GM23338 (cell line): ENCODE measurements at regions not wholly inside any gene's neighbourhood (a gene's known extent, or its start where the extent isn't known, plus 50 kb on each side); places are given as distances from the start of the nearest gene placed in this dataset.

ENCODE experiments used
- ATAC-seq: fragments of 200-7000 bp; cut with Tn5 transposase; 3 replicates; pipeline ENCODE4 v1.9.1; 2020
- DNase-seq: peaks from one replicate; pipeline ENCODE4 v3.0.0-alpha.2; 2015; ENCODE audit warnings: low spot score
- H2AFZ ChIP-seq: fragments of 200-600 bp; sonication (generic); 2 replicates; pipeline ENCODE4 v1.8.0; 2016; ENCODE audit warnings: antibody characterized with exemption, mild to moderate bottlenecking, moderate library complexity
- H3F3A ChIP-seq: fragments of 200-600 bp; sonication (generic); replicated peaks from 2 replicates; pipeline ENCODE4 v1.8.0; 2017; ENCODE audit warnings: antibody characterized with exemption, mixed run types, low read depth
- H3K27ac ChIP-seq: fragments of 200-600 bp; sonication (generic); 2 replicates; pipeline ENCODE4 v1.6.1; 2016; ENCODE audit warnings: low read depth
- H3K27me3 ChIP-seq: fragments of 200-600 bp; sonication (generic); 2 replicates; pipeline ENCODE4 v1.8.0; 2016; ENCODE audit warnings: mild to moderate bottlenecking, mixed run types, moderate library complexity; ENCODE audit not compliant: insufficient read depth
- H3K36me3 ChIP-seq: fragments of 200-600 bp; sonication (generic); 2 replicates; pipeline ENCODE4 v1.8.0; 2016; ENCODE audit warnings: mild to moderate bottlenecking; ENCODE audit not compliant: insufficient read depth
- H3K4me1 ChIP-seq: fragments of 200-600 bp; sonication (generic); 2 replicates; pipeline ENCODE4 v1.8.0; 2016; ENCODE audit warnings: mild to moderate bottlenecking, moderate library complexity; ENCODE audit not compliant: insufficient read depth
- H3K4me2 ChIP-seq: fragments of 200-600 bp; sonication (generic); 2 replicates; pipeline ENCODE4 v1.7.1; 2017; ENCODE audit warnings: mixed run types
- H3K4me3 ChIP-seq: fragments of 200-600 bp; sonication (generic); 2 replicates; pipeline ENCODE4 v1.6.1; 2016; ENCODE audit warnings: mixed run types
- H3K79me2 ChIP-seq: fragments of 200-600 bp; sonication (generic); replicated peaks from 2 replicates; pipeline ENCODE4 v1.8.0; 2017; ENCODE audit warnings: mild to moderate bottlenecking; ENCODE audit not compliant: insufficient read depth
- H3K9me2 ChIP-seq: fragments of 200-600 bp; sonication (generic); 2 replicates; pipeline ENCODE4 v1.8.0; 2017; ENCODE audit not compliant: insufficient read depth
- H4K20me1 ChIP-seq: fragments of 200-600 bp; sonication (generic); replicated peaks from 2 replicates; pipeline ENCODE4 v1.8.0; 2017; ENCODE audit warnings: mild to moderate bottlenecking; ENCODE audit not compliant: insufficient read depth
- H3K27ac Mint-ChIP-seq: 2 replicates; pipeline ENCODE4 v1.8.0; 2020; ENCODE audit warnings: inconsistent platforms, mild to moderate bottlenecking, moderate library complexity, mixed read lengths
- H3K27me3 Mint-ChIP-seq: 3 replicates; pipeline ENCODE4 v1.8.0; 2022; ENCODE audit warnings: low read depth, mild to moderate bottlenecking, moderate library complexity, mixed read lengths, inconsistent platforms; ENCODE audit not compliant: insufficient read depth, poor library complexity
- H3K36me3 Mint-ChIP-seq: 3 replicates; pipeline ENCODE4 v1.8.0; 2021; ENCODE audit warnings: low read depth, mild to moderate bottlenecking, inconsistent platforms, moderate library complexity, mixed read lengths
- H3K4me1 Mint-ChIP-seq: 3 replicates; pipeline ENCODE4 v1.8.0; 2020; ENCODE audit warnings: mild to moderate bottlenecking, inconsistent platforms, mixed read lengths
- H3K4me3 Mint-ChIP-seq: 3 replicates; pipeline ENCODE4 v1.8.0; 2021; ENCODE audit warnings: moderate library complexity, mild to moderate bottlenecking, inconsistent platforms, mixed read lengths
- H3K9me3 Mint-ChIP-seq: 3 replicates; pipeline ENCODE4 v1.8.0; 2020; ENCODE audit warnings: moderate library complexity, mild to moderate bottlenecking, inconsistent platforms, mixed read lengths
- CREB1 ChIP-seq: fragments of 250-450 bp; sonication (Bioruptor Pico); IDR thresholded peaks from 2 replicates; pipeline ENCODE4 v1.5.0; 2020; ENCODE audit warnings: low read depth, mild to moderate bottlenecking, moderate library complexity
- EZH2phosphoT487 ChIP-seq: fragments of 200-600 bp; sonication (generic); IDR thresholded peaks from one replicate; pipeline ENCODE4 v1.8.1; 2018; ENCODE audit warnings: antibody characterized with exemption; ENCODE audit not compliant: unreplicated experiment
- JUNB ChIP-seq: IDR thresholded peaks from one replicate; pipeline ENCODE4 v1.6.1; 2016; ENCODE audit warnings: antibody characterized with exemption; ENCODE audit not compliant: unreplicated experiment
- NANOG ChIP-seq: IDR thresholded peaks from 2 replicates; pipeline ENCODE4 v1.6.1; 2016; ENCODE audit warnings: antibody characterized with exemption, borderline replicate concordance
- POLR2AphosphoS5 ChIP-seq: IDR thresholded peaks from 2 replicates; pipeline ENCODE4 v1.6.1; 2016; ENCODE audit warnings: antibody characterized with exemption, low read depth
- STAT1 ChIP-seq: IDR thresholded peaks from one replicate; pipeline ENCODE4 v1.6.1; 2016; ENCODE audit warnings: antibody characterized with exemption; ENCODE audit not compliant: unreplicated experiment
- ZNF114 ChIP-seq: fragments of 250-450 bp; sonication (Bioruptor Pico); IDR thresholded peaks from 2 replicates; pipeline ENCODE4 v1.5.0; 2020; ENCODE audit warnings: mild to moderate bottlenecking, moderate library complexity
- TF ChIP-seq, protein P1 (sequence below): IDR thresholded peaks from 2 replicates; pipeline ENCODE4 v1.6.1; 2016; ENCODE audit warnings: antibody characterized with exemption
- TF ChIP-seq, protein P2 (sequence below), 2 experiments: fragments of 200-600 bp in 1 of 2; sonication (generic) in 1 of 2; conservative IDR thresholded peaks; 2 replicates each; pipeline versions ENCODE4 v1.5.1 to v1.6.1; 2016 to 2017; ENCODE audit warnings: antibody characterized with exemption in 2 of 2, low read depth in 2 of 2, mild to moderate bottlenecking in 2 of 2, moderate library complexity in 1 of 2
- TF ChIP-seq, protein P3 (sequence below): IDR thresholded peaks from one replicate; pipeline ENCODE4 v1.6.1; 2018; ENCODE audit warnings: antibody characterized with exemption; ENCODE audit not compliant: unreplicated experiment

DNA sequence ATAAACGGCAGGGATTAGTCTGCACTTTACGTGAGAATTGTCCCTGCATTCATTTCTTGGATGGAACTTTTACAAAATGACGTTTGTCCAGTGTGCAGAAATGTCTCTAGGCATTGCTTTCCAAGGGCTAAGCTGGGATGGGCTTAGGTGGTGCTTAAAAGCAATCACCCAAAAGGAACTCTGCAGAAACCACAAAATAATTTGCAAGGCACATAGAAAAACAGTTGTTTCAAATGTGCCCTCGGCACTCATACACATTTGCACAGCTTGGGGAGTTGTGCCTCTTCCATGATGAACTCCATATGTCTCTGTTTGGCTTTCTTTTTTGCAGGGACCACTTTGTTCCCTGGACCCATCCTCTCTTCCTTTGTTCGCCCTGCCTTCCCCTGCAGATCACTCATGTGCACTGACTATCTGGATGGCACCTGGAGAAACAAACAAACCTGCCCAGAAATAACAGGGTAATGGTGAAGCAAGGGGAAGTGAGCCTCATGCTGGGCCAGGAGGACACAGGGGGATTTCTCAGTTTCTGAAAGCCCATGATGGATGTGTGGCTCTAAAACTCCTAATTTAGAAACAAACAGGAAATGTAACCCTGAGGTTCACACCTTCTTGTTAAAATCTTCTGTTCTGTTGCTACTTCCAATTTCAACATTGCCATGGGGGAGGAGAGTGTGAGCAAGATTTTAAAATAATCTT, 150.2 kb downstream of the SNX19 start:
- Mint-ChIP-seq H3K9me3 (peaks cover 19% of the 10 kb centered on the region), H3K4me3 (no peak overlapping the region), H3K4me1 (peaks cover 10% of the 10 kb centered on the region), H3K36me3 (peaks cover 4% of the 10 kb centered on the region; the same call in 1 of the 3 replicates), H3K27me3 (peaks cover 14% of the 10 kb centered on the region), H3K27ac (no peak overlapping the region)
- Histone ChIP-seq H2AFZ (no peak overlapping the region), H3K79me2 (no peaks in the 10 kb centered on the region), H3K27ac (no peak overlapping the region), H3F3A (no peaks in the 10 kb centered on the region), H3K4me3 (no peak overlapping the region), H4K20me1 (no peaks in the 10 kb centered on the region), H3K4me1 (peaks cover 10% of the 10 kb centered on the region), H3K4me2 (no peak overlapping the region), H3K9me2 (peaks cover 24% of the 10 kb centered on the region), H3K27me3 (no peaks in the 10 kb centered on the region), H3K36me3 (no peaks in the 10 kb centered on the region)
- TF ChIP-seq JUNB (no peak), EZH2phosphoT487 (no peak), ZNF114 (CRISPR knock-in tag) (no peak), POLR2AphosphoS5 (no peak), CREB1 (CRISPR knock-in tag) (no peak), STAT1 (no peak), NANOG (no peak)
- TF ChIP-seq, protein P1, sequence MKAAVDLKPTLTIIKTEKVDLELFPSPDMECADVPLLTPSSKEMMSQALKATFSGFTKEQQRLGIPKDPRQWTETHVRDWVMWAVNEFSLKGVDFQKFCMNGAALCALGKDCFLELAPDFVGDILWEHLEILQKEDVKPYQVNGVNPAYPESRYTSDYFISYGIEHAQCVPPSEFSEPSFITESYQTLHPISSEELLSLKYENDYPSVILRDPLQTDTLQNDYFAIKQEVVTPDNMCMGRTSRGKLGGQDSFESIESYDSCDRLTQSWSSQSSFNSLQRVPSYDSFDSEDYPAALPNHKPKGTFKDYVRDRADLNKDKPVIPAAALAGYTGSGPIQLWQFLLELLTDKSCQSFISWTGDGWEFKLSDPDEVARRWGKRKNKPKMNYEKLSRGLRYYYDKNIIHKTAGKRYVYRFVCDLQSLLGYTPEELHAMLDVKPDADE = no peak
- TF ChIP-seq, protein P2, sequence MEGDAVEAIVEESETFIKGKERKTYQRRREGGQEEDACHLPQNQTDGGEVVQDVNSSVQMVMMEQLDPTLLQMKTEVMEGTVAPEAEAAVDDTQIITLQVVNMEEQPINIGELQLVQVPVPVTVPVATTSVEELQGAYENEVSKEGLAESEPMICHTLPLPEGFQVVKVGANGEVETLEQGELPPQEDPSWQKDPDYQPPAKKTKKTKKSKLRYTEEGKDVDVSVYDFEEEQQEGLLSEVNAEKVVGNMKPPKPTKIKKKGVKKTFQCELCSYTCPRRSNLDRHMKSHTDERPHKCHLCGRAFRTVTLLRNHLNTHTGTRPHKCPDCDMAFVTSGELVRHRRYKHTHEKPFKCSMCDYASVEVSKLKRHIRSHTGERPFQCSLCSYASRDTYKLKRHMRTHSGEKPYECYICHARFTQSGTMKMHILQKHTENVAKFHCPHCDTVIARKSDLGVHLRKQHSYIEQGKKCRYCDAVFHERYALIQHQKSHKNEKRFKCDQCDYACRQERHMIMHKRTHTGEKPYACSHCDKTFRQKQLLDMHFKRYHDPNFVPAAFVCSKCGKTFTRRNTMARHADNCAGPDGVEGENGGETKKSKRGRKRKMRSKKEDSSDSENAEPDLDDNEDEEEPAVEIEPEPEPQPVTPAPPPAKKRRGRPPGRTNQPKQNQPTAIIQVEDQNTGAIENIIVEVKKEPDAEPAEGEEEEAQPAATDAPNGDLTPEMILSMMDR (conservative IDR thresholded peaks at IDR 0.05; ENCODE audit: low read depth in 2 of 2) = no peak
- TF ChIP-seq, protein P3, sequence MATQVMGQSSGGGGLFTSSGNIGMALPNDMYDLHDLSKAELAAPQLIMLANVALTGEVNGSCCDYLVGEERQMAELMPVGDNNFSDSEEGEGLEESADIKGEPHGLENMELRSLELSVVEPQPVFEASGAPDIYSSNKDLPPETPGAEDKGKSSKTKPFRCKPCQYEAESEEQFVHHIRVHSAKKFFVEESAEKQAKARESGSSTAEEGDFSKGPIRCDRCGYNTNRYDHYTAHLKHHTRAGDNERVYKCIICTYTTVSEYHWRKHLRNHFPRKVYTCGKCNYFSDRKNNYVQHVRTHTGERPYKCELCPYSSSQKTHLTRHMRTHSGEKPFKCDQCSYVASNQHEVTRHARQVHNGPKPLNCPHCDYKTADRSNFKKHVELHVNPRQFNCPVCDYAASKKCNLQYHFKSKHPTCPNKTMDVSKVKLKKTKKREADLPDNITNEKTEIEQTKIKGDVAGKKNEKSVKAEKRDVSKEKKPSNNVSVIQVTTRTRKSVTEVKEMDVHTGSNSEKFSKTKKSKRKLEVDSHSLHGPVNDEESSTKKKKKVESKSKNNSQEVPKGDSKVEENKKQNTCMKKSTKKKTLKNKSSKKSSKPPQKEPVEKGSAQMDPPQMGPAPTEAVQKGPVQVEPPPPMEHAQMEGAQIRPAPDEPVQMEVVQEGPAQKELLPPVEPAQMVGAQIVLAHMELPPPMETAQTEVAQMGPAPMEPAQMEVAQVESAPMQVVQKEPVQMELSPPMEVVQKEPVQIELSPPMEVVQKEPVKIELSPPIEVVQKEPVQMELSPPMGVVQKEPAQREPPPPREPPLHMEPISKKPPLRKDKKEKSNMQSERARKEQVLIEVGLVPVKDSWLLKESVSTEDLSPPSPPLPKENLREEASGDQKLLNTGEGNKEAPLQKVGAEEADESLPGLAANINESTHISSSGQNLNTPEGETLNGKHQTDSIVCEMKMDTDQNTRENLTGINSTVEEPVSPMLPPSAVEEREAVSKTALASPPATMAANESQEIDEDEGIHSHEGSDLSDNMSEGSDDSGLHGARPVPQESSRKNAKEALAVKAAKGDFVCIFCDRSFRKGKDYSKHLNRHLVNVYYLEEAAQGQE = no peak
- DNase-seq (no peak), ATAC-seq (no peak)
